ENCODE measurements at regions not wholly inside any gene's neighbourhood (a gene's known extent, or its start where the extent isn't known, plus 50 kb on each side); places are given as distances from the start of the nearest gene placed in this dataset.

DNA sequence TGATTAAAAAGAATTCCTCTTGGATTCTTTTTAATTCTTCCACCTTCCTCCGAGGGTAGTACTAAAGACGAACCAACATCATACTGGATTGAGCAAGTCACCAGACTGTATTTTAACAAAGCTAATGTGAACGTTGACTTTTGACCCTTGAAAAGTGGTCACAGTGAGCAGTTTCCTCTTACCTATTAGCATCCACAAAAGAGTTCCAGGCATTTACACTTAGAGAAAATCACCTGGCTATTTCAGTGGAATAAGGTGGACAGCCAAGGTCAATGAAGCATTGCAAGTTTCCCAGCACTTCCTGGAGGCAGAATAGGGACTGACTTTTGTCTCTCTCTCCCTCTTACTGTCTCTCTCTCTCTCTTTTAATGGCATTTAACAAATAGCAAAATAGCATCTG, 145.1 kb upstream of the DAB2 start:
- TF ChIP-seq BHLHE40 (IDR thresholded peaks at IDR 0.05; ENCODE audit: borderline replicate concordance) (no peak), L3MBTL2 (conservative IDR thresholded peaks at IDR 0.05) (no peak), ZNF384 (IDR thresholded peaks at IDR 0.05) (no peak), SP1 (IDR thresholded peaks at IDR 0.05) (no peak), LEF1 (IDR thresholded peaks at IDR 0.05; ENCODE audit: borderline replicate concordance) (no peak), FOXK2 (IDR thresholded peaks at IDR 0.05) (no peak), FOXA1 (IDR thresholded peaks at IDR 0.05) (no peak), HDGF (IDR thresholded peaks at IDR 0.05; ENCODE audit: borderline replicate concordance) (no peak), CTBP1 (IDR thresholded peaks at IDR 0.05; ENCODE audit: borderline replicate concordance) (no peak), ELF4 (IDR thresholded peaks at IDR 0.05) (no peak), TARDBP (IDR thresholded peaks at IDR 0.05) (no peak), FOXM1 (IDR thresholded peaks at IDR 0.05; ENCODE audit: borderline replicate concordance) (no peak)
